ENCODE measurements at regions not wholly inside any gene's neighbourhood (a gene's known extent, or its start where the extent isn't known, plus 50 kb on each side); places are given as distances from the start of the nearest gene placed in this dataset.

GRCh38 chr2:120826716-120827410 lies 91.2 kb downstream of the GLI2 start:
- TF ChIP-seq EZH2 (IDR thresholded peaks at IDR 0.05; ENCODE audit: low read length, unreplicated experiment) (no peak), CTCF (conservative IDR thresholded peaks at IDR 0.05; ENCODE audit: low read depth, low read length) (no peak)

Data from PC-3 (cell line).